Stomach (tissue), 8 donors: ENCODE measurements at regions not wholly inside any gene's neighbourhood (a gene's known extent, or its start where the extent isn't known, plus 50 kb on each side); places are given as distances from the start of the nearest gene placed in this dataset.

Source experiments
- DNase-seq, 2 donors: peaks; one replicate each; pipeline versions ENCODE4 v3.0.0 to v3.0.0-alpha.2; 2013 to 2019
- H3K27ac ChIP-seq, 5 donors: fragments of 200-600 bp in 4 of 5; sonication (generic) in 4 of 5; one replicate each; pipeline ENCODE4 v1.5.1; 2013 to 2019; ENCODE audit warnings: mild to moderate bottlenecking in 1 of 5, moderate library complexity in 1 of 5
- H3K27me3 ChIP-seq, 3 donors: fragments of 200-600 bp; sonication (generic); one replicate each; pipeline ENCODE4 v1.5.1; 2017 to 2019; ENCODE audit warnings: mixed run types in 1 of 3
- H3K36me3 ChIP-seq, 4 donors: fragments of 200-600 bp; sonication (generic); 1 replicate in 3 of 4; 2 replicates in 1 of 4; pipeline ENCODE4 v1.5.1; 2016 to 2019
- H3K4me1 ChIP-seq, 4 donors: fragments of 200-600 bp; sonication (generic); one replicate each; pipeline ENCODE4 v1.5.1; 2016 to 2019
- H3K4me3 ChIP-seq, 4 donors: fragments of 200-600 bp; sonication (generic) in 3 of 4; one replicate each; pipeline ENCODE4 v1.5.1; 2016 to 2019; ENCODE audit warnings: mild to moderate bottlenecking in 1 of 4
- H3K9me3 ChIP-seq, 4 donors: fragments of 200-600 bp; sonication (generic); one replicate each; pipeline ENCODE4 v1.5.1; 2016 to 2019
- CTCF ChIP-seq, 7 experiments: fragments of 450-650 bp in 4 of 7; fragments of 200-600 bp in 3 of 7; sonication (generic) in 3 of 7; IDR thresholded peaks; one replicate each; pipeline ENCODE4 v1.5.1; 2016 to 2019; ENCODE audit warnings: antibody characterized with exemption in 7 of 7, control low read depth in 2 of 7, mild to moderate bottlenecking in 1 of 7
- EP300 ChIP-seq: sonication (generic); formaldehyde crosslinking; IDR thresholded peaks from one replicate; pipeline ENCODE4 v1.6.1; 2017; ENCODE audit warnings: antibody characterized with exemption
- POLR2A ChIP-seq, 4 donors: fragments of 450-650 bp; IDR thresholded peaks; one replicate each; pipeline ENCODE4 v1.6.1; 2016; ENCODE audit warnings: antibody characterized with exemption in 4 of 4, control low read depth in 2 of 4, mild to moderate bottlenecking in 1 of 4, moderate library complexity in 1 of 4
- POLR2AphosphoS5 ChIP-seq, 3 donors: sonication (generic); formaldehyde crosslinking; IDR thresholded peaks; one replicate each; pipeline ENCODE4 v1.6.1; 2016; ENCODE audit warnings: antibody characterized with exemption in 3 of 3
- WGBS, 5 donors: extraction: QIAGEN DNeasy Blood & Tissue Kit in 3 of 5; methylation state at CpG; one replicate each; pipeline versions ENCODE4 v1.1.5 to v1.1.7; 2013 to 2018; 5-methylcytosine and 5-hydroxymethylcytosine counted together
- intact Hi-C: fragments of 100-400 bp; cut with DNase I; formaldehyde crosslinking; loops from one replicate; pipeline ENCODE4 v1.15.1; 2023; ENCODE audit warnings: low total_unique reads
- donor health status: healthy with polysubstance abuse.
- donor health status: Bipolar disorder and iron deficiency.
- donor health status: healthy.

DNA sequence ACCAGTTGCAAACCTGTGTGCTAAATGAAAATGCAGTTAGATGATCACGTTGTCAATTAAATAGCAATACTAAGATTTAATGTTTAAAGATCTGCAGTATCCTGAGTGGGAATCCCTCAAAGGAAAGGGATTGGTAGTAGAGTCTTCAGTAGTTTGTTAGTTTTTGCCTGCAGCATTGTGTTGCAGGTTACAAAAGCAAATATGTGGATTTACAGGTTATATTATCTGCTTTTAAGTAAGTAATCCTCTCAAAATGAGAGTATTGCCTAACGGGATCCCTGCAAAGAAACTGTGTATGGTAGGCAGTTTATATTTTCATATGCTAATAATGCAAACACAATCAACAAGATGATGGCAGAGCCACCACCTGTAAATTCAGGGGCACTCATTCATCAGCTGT, 72.2 kb upstream of the OSBPL8 start:
- no peak overlapping the region for H3K4me3 ChIP-seq
- peaks cover 0 to 4% (median 0%) of the 10 kb centered on the region in 4 donors for H3K4me1 ChIP-seq
- H3K27ac ChIP-seq, result no peak overlapping the region
- WGBS, 5 donors, result 61 to 71% (median 65%) methylated on average over 2 of the region's 2 CpGs
- intact Hi-C loops, result no loop called here
- no peaks in the 10 kb centered on the region for H3K9me3 ChIP-seq
- TF ChIP-seq EP300 (no peak), POLR2AphosphoS5 (IDR thresholded peaks at IDR 0.05) (no peak), CTCF (IDR thresholded peaks at IDR 0.05) (no peak), POLR2A (IDR thresholded peaks at IDR 0.05) (no peak)
- DNase-seq, result no peak
- no peaks in the 10 kb centered on the region for H3K27me3 ChIP-seq
- H3K36me3 ChIP-seq, result no peaks in the 10 kb centered on the region

- TF ChIP-seq POLR2AphosphoS5 (IDR thresholded peaks at IDR 0.05) (no peak), EP300 (no peak), POLR2A (IDR thresholded peaks at IDR 0.05) (no peak), CTCF (IDR thresholded peaks at IDR 0.05) (no peak)
- no peak overlapping the region for H3K4me3 ChIP-seq
- no peaks in the 10 kb centered on the region for H3K27me3 ChIP-seq
- H3K36me3 ChIP-seq, result no peaks in the 10 kb centered on the region
- no peaks in the 10 kb centered on the region for H3K9me3 ChIP-seq
- intact Hi-C loops, result no loop called here
- no peak overlapping the region for H3K27ac ChIP-seq
- DNase-seq, result peak in 1 of 2 donors; percentile 26
- peaks cover 0 to 4% (median 0%) of the 10 kb centered on the region in 4 donors for H3K4me1 ChIP-seq
These were observed 73.8 kb upstream of the OSBPL8 start for GRCh38 chr12:76633415-76633814.

- peaks cover 0 to 4% (median 0%) of the 10 kb centered on the region in 4 donors for H3K4me1 ChIP-seq
- TF ChIP-seq EP300 (no peak), POLR2AphosphoS5 (IDR thresholded peaks at IDR 0.05) (no peak), CTCF (IDR thresholded peaks at IDR 0.05) (no peak), POLR2A (IDR thresholded peaks at IDR 0.05) (no peak)
- DNase-seq, result no peak
- H3K4me3 ChIP-seq, result no peak overlapping the region
- H3K9me3 ChIP-seq, result no peaks in the 10 kb centered on the region
- intact Hi-C loops, result no loop called here
- H3K27me3 ChIP-seq, result no peaks in the 10 kb centered on the region
- no peak overlapping the region for H3K27ac ChIP-seq
- 76 to 87% (median 84%) methylated on average over 4 of the region's 4 CpGs for WGBS, 5 donors
- H3K36me3 ChIP-seq, result no peaks in the 10 kb centered on the region
These were observed 74.6 kb upstream of the OSBPL8 start for GRCh38 chr12:76634133-76634532.

GRCh38 chr12:76636121-76636692, 76.6 kb upstream of the OSBPL8 start:
- TF ChIP-seq CTCF (IDR thresholded peaks at IDR 0.05) (no peak), POLR2AphosphoS5 (IDR thresholded peaks at IDR 0.05) (no peak), EP300 (no peak), POLR2A (IDR thresholded peaks at IDR 0.05) (no peak)
- intact Hi-C loops, result no loop called here
- Histone ChIP-seq H3K4me1 (no peaks in the 10 kb centered on the region), H3K9me3 (no peaks in the 10 kb centered on the region), H3K27ac (no peak overlapping the region), H3K4me3 (no peak overlapping the region), H3K27me3 (no peaks in the 10 kb centered on the region), H3K36me3 (no peaks in the 10 kb centered on the region)
- 69 to 75% (median 74%) methylated on average over 5 of the region's 5 CpGs for WGBS, 5 donors
- DNase-seq, result no peak
